Anterior cingulate cortex (tissue), 58 donors: ENCODE measurements at regions not wholly inside any gene's neighbourhood (a gene's known extent, or its start where the extent isn't known, plus 50 kb on each side); places are given as distances from the start of the nearest gene placed in this dataset.
"Not testable (repeated sequence)": the region's sequence is repeated elsewhere in the genome, so short reads cannot be mapped to it uniquely, and the experiment has no call there.

Experiments
- DNase-seq, 58 donors: peaks; one replicate each; lab custom pipeline; 2025; lab: John Stamatoyannopoulos, UW

- no peak for DNase-seq
These were observed 381.5 kb downstream of the NEBL start for GRCh38 chr10:20515654-20516053.

- DNase-seq: no peak
These were observed 384.5 kb downstream of the NEBL start for GRCh38 chr10:20512631-20513030.

GRCh38 chr10:20508921-20509320 lies 388.2 kb downstream of the NEBL start:
- no peak for DNase-seq

- no peak for DNase-seq
These were observed 394.1 kb downstream of the NEBL start for GRCh38 chr10:20502903-20503585.

GRCh38 chr10:20494474-20494873 lies 402.6 kb downstream of the NEBL start:
- no peak for DNase-seq

- no peak for DNase-seq
These were observed 404.7 kb downstream of the NEBL start for GRCh38 chr10:20492447-20492846.

GRCh38 chr10:20489961-20490360 lies 407.1 kb downstream of the NEBL start:
- no peak for DNase-seq

- DNase-seq: no peak
These were observed 410.3 kb downstream of the NEBL start for GRCh38 chr10:20486791-20487190.

- DNase-seq: no peak
These were observed 411.6 kb downstream of the NEBL start for GRCh38 chr10:20485554-20485953.

GRCh38 chr10:20481054-20481453 lies 416.1 kb downstream of the NEBL start:
- no peak for DNase-seq

GRCh38 chr10:20480575-20480974 lies 416.5 kb downstream of the NEBL start:
- DNase-seq: not testable (repeated sequence)

- no peak for DNase-seq
These were observed 423.0 kb downstream of the NEBL start for GRCh38 chr10:20474064-20474463.

- DNase-seq: no peak
These were observed 423.9 kb downstream of the NEBL start for GRCh38 chr10:20473023-20473760.

GRCh38 chr10:20466731-20467130 lies 430.4 kb downstream of the NEBL start:
- DNase-seq: no peak

GRCh38 chr10:20457649-20458048 lies 439.5 kb downstream of the NEBL start:
- DNase-seq: no peak

GRCh38 chr10:20455774-20456173 lies 441.3 kb downstream of the NEBL start:
- DNase-seq: no peak

GRCh38 chr10:20454331-20454730 lies 442.8 kb downstream of the NEBL start:
- no peak for DNase-seq

GRCh38 chr10:20446561-20447193 lies 450.4 kb downstream of the NEBL start:
- no peak for DNase-seq

- no peak for DNase-seq
These were observed 454.0 kb downstream of the NEBL start for GRCh38 chr10:20443094-20443493.

- DNase-seq: no peak
These were observed 467.4 kb downstream of the NEBL start for GRCh38 chr10:20429742-20430141.

- no peak for DNase-seq
These were observed 469.3 kb downstream of the NEBL start for GRCh38 chr10:20427821-20428220.

GRCh38 chr10:20418286-20418685 lies 478.8 kb downstream of the NEBL start:
- DNase-seq: no peak
